ENCODE measurements at regions not wholly inside any gene's neighbourhood (a gene's known extent, or its start where the extent isn't known, plus 50 kb on each side); places are given as distances from the start of the nearest gene placed in this dataset.

GRCh38 chr14:30291216-30291615 lies 267.7 kb upstream of the G2E3 start:
- Mint-ChIP-seq H3K27me3 (ENCODE audit: low read depth) (peaks cover 2% of the 10 kb centered on the region), H3K4me3 (no peak overlapping the region), H3K9me3 (no peaks in the 10 kb centered on the region), H3K36me3 (ENCODE audit: insufficient read depth) (no peaks in the 10 kb centered on the region), H3K4me1 (ENCODE audit: low read depth) (no peaks in the 10 kb centered on the region)
- ATAC-seq (no peak), DNase-seq (no peak)

- H3K9me3 Mint-ChIP-seq = no peaks in the 10 kb centered on the region
- no peak overlapping the region for H3K4me3 Mint-ChIP-seq
- no peaks in the 10 kb centered on the region for H3K36me3 Mint-ChIP-seq (ENCODE audit: insufficient read depth)
- peaks cover 2% of the 10 kb centered on the region for H3K27me3 Mint-ChIP-seq (ENCODE audit: low read depth)
- DNase-seq (no peak), ATAC-seq (no peak)
- no peaks in the 10 kb centered on the region for H3K4me1 Mint-ChIP-seq (ENCODE audit: low read depth)
Observed at GRCh38 chr14:30292541-30292940, 266.4 kb upstream of the G2E3 start.

GRCh38 chr14:30295980-30296379 lies 263.0 kb upstream of the G2E3 start:
- Mint-ChIP-seq H3K9me3 (no peaks in the 10 kb centered on the region), H3K36me3 (ENCODE audit: insufficient read depth) (no peaks in the 10 kb centered on the region), H3K27me3 (ENCODE audit: low read depth) (peaks cover 2% of the 10 kb centered on the region), H3K4me1 (ENCODE audit: low read depth) (no peaks in the 10 kb centered on the region), H3K4me3 (no peak overlapping the region)
- ATAC-seq (no peak), DNase-seq (no peak)

GRCh38 chr14:30296931-30297405 lies 262.0 kb upstream of the G2E3 start:
- DNase-seq = no peak
- ATAC-seq = no peak
- no peaks in the 10 kb centered on the region for H3K4me1 Mint-ChIP-seq (ENCODE audit: low read depth)

GRCh38 chr14:30297876-30298795 lies 260.8 kb upstream of the G2E3 start:
- no peak for ATAC-seq
- Mint-ChIP-seq H3K9me3 (no peaks in the 10 kb centered on the region), H3K4me1 (ENCODE audit: low read depth) (no peaks in the 10 kb centered on the region), H3K4me3 (no peak overlapping the region), H3K27me3 (ENCODE audit: low read depth) (peaks cover 2% of the 10 kb centered on the region), H3K36me3 (ENCODE audit: insufficient read depth) (no peaks in the 10 kb centered on the region)
- DNase-seq = no peak

More at GRCh38 chr14:30296931-30297405, 262.0 kb upstream of the G2E3 start:
- Mint-ChIP-seq H3K36me3 (ENCODE audit: insufficient read depth) (no peaks in the 10 kb centered on the region), H3K9me3 (no peaks in the 10 kb centered on the region), H3K27me3 (ENCODE audit: low read depth) (peaks cover 2% of the 10 kb centered on the region), H3K4me3 (no peak overlapping the region)

GRCh38 chr14:30299915-30300314 lies 259.0 kb upstream of the G2E3 start:
- no peaks in the 10 kb centered on the region for H3K36me3 Mint-ChIP-seq (ENCODE audit: insufficient read depth)
- ATAC-seq (no peak), DNase-seq (no peak)
- H3K4me3 Mint-ChIP-seq = no peak overlapping the region
- no peaks in the 10 kb centered on the region for H3K9me3 Mint-ChIP-seq
- H3K27me3 Mint-ChIP-seq (ENCODE audit: low read depth) = peaks cover 2% of the 10 kb centered on the region
- no peaks in the 10 kb centered on the region for H3K4me1 Mint-ChIP-seq (ENCODE audit: low read depth)

- Mint-ChIP-seq H3K4me3 (no peak overlapping the region), H3K9me3 (no peaks in the 10 kb centered on the region), H3K36me3 (ENCODE audit: insufficient read depth) (no peaks in the 10 kb centered on the region), H3K27me3 (ENCODE audit: low read depth) (no peaks in the 10 kb centered on the region), H3K4me1 (ENCODE audit: low read depth) (no peaks in the 10 kb centered on the region)
- DNase-seq = no peak
- no peak for ATAC-seq
Observed at GRCh38 chr14:30303350-30303749, 255.6 kb upstream of the G2E3 start.

- DNase-seq (no peak), ATAC-seq (no peak)
- Mint-ChIP-seq H3K36me3 (ENCODE audit: insufficient read depth) (no peaks in the 10 kb centered on the region), H3K4me3 (no peak overlapping the region), H3K9me3 (no peaks in the 10 kb centered on the region), H3K4me1 (ENCODE audit: low read depth) (no peaks in the 10 kb centered on the region), H3K27me3 (ENCODE audit: low read depth) (no peaks in the 10 kb centered on the region)
Observed at GRCh38 chr14:30305346-30305745, 253.6 kb upstream of the G2E3 start.

- no peaks in the 10 kb centered on the region for H3K27me3 Mint-ChIP-seq (ENCODE audit: low read depth)
- ATAC-seq = no peak
Observed at GRCh38 chr14:30309405-30309804, 249.6 kb upstream of the G2E3 start.

GRCh38 chr14:30312214-30312613 lies 246.7 kb upstream of the G2E3 start:
- no peaks in the 10 kb centered on the region for H3K36me3 Mint-ChIP-seq (ENCODE audit: insufficient read depth)
- DNase-seq (no peak), ATAC-seq (no peak)
- H3K4me3 Mint-ChIP-seq = no peak overlapping the region
- H3K9me3 Mint-ChIP-seq = peaks cover 4% of the 10 kb centered on the region
- no peaks in the 10 kb centered on the region for H3K4me1 Mint-ChIP-seq (ENCODE audit: low read depth)
- no peaks in the 10 kb centered on the region for H3K27me3 Mint-ChIP-seq (ENCODE audit: low read depth)

More at GRCh38 chr14:30309405-30309804, 249.6 kb upstream of the G2E3 start:
- H3K36me3 Mint-ChIP-seq (ENCODE audit: insufficient read depth) = no peaks in the 10 kb centered on the region
- DNase-seq = no peak
- H3K4me1 Mint-ChIP-seq (ENCODE audit: low read depth) = no peaks in the 10 kb centered on the region
- H3K4me3 Mint-ChIP-seq = no peak overlapping the region
- peaks cover 4% of the 10 kb centered on the region for H3K9me3 Mint-ChIP-seq

- peaks cover 4% of the 10 kb centered on the region for H3K9me3 Mint-ChIP-seq
- no peaks in the 10 kb centered on the region for H3K4me1 Mint-ChIP-seq (ENCODE audit: low read depth)
- DNase-seq = no peak
- H3K36me3 Mint-ChIP-seq (ENCODE audit: insufficient read depth) = no peaks in the 10 kb centered on the region
- no peak for ATAC-seq
- H3K27me3 Mint-ChIP-seq (ENCODE audit: low read depth) = no peaks in the 10 kb centered on the region
- H3K4me3 Mint-ChIP-seq = no peak overlapping the region
Observed at GRCh38 chr14:30317729-30318128, 241.2 kb upstream of the G2E3 start.

- no peak for ATAC-seq
- no peaks in the 10 kb centered on the region for H3K4me1 Mint-ChIP-seq (ENCODE audit: low read depth)
- no peak for DNase-seq
- no peaks in the 10 kb centered on the region for H3K36me3 Mint-ChIP-seq (ENCODE audit: insufficient read depth)
- H3K4me3 Mint-ChIP-seq = no peak overlapping the region
- no peaks in the 10 kb centered on the region for H3K27me3 Mint-ChIP-seq (ENCODE audit: low read depth)
- H3K9me3 Mint-ChIP-seq = no peaks in the 10 kb centered on the region
Observed at GRCh38 chr14:30322819-30323218, 236.1 kb upstream of the G2E3 start.

GRCh38 chr14:30330033-30330432 lies 228.9 kb upstream of the G2E3 start:
- peaks cover 1% of the 10 kb centered on the region for H3K4me1 Mint-ChIP-seq (ENCODE audit: low read depth)
- H3K27me3 Mint-ChIP-seq (ENCODE audit: low read depth) = no peaks in the 10 kb centered on the region
- H3K9me3 Mint-ChIP-seq = no peaks in the 10 kb centered on the region

GRCh38 chr14:30330445-30330844 lies 228.5 kb upstream of the G2E3 start:
- Mint-ChIP-seq H3K4me1 (ENCODE audit: low read depth) (peaks cover 1% of the 10 kb centered on the region), H3K9me3 (no peaks in the 10 kb centered on the region), H3K27me3 (ENCODE audit: low read depth) (no peaks in the 10 kb centered on the region), H3K36me3 (ENCODE audit: insufficient read depth) (no peaks in the 10 kb centered on the region), H3K4me3 (no peak overlapping the region)
- no peak for DNase-seq
- ATAC-seq = no peak

More at GRCh38 chr14:30330033-30330432, 228.9 kb upstream of the G2E3 start:
- DNase-seq (no peak), ATAC-seq (no peak)
- no peak overlapping the region for H3K4me3 Mint-ChIP-seq
- no peaks in the 10 kb centered on the region for H3K36me3 Mint-ChIP-seq (ENCODE audit: insufficient read depth)

GRCh38 chr14:30331030-30331429 lies 227.9 kb upstream of the G2E3 start:
- Mint-ChIP-seq H3K36me3 (ENCODE audit: insufficient read depth) (no peaks in the 10 kb centered on the region), H3K4me3 (no peak overlapping the region), H3K4me1 (ENCODE audit: low read depth) (peaks cover 1% of the 10 kb centered on the region), H3K9me3 (no peaks in the 10 kb centered on the region), H3K27me3 (ENCODE audit: low read depth) (no peaks in the 10 kb centered on the region)
- DNase-seq = no peak
- ATAC-seq = no peak

Measured in activated T-cell treated with anti-CD3 and anti-CD28 coated beads, Interleukin-2, amount 50 U/mL, for 4 hours (primary cell).